ENCODE measurements at regions not wholly inside any gene's neighbourhood (a gene's known extent, or its start where the extent isn't known, plus 50 kb on each side); places are given as distances from the start of the nearest gene placed in this dataset.

GRCh38 chr3:56962206-56962605, 98.3 kb upstream of the SPATA12 start:
- Histone ChIP-seq H3K27ac (ENCODE audit: low read depth, low read length) (no peak overlapping the region), H3K27me3 (ENCODE audit: control insufficient read depth in 3 of 3, insufficient read depth in 3 of 3, low read length in 3 of 3) (no peaks in the 10 kb centered on the region), H3K4me3 (ENCODE audit: low read length in 3 of 3) (no peak overlapping the region), H3K9ac (ENCODE audit: low read depth in 1 of 3, low read length in 3 of 3) (no peak overlapping the region), H3K36me3 (ENCODE audit: control insufficient read depth in 3 of 3, insufficient read depth in 3 of 3, low read length in 3 of 3) (no peaks in the 10 kb centered on the region), H3K9me3 (ENCODE audit: control insufficient read depth in 3 of 3, low read length in 3 of 3) (no peaks in the 10 kb centered on the region), H3K4me1 (ENCODE audit: control insufficient read depth in 3 of 3, insufficient read depth in 3 of 3, low read length in 3 of 3) (no peaks in the 10 kb centered on the region)

GRCh38 chr3:56960234-56960917, 100.1 kb upstream of the SPATA12 start:
- H3K9ac ChIP-seq (ENCODE audit: low read depth in 1 of 3, low read length in 3 of 3) = no peak overlapping the region
- H3K27me3 ChIP-seq (ENCODE audit: control insufficient read depth in 3 of 3, insufficient read depth in 3 of 3, low read length in 3 of 3) = no peaks in the 10 kb centered on the region
- H3K4me3 ChIP-seq (ENCODE audit: low read length in 3 of 3) = no peak overlapping the region
- no peaks in the 10 kb centered on the region for H3K4me1 ChIP-seq (ENCODE audit: control insufficient read depth in 3 of 3, insufficient read depth in 3 of 3, low read length in 3 of 3)
- no peaks in the 10 kb centered on the region for H3K36me3 ChIP-seq (ENCODE audit: control insufficient read depth in 3 of 3, insufficient read depth in 3 of 3, low read length in 3 of 3)
- H3K9me3 ChIP-seq (ENCODE audit: control insufficient read depth in 3 of 3, low read length in 3 of 3) = no peaks in the 10 kb centered on the region
- no peak overlapping the region for H3K27ac ChIP-seq (ENCODE audit: low read depth, low read length)

DNA sequence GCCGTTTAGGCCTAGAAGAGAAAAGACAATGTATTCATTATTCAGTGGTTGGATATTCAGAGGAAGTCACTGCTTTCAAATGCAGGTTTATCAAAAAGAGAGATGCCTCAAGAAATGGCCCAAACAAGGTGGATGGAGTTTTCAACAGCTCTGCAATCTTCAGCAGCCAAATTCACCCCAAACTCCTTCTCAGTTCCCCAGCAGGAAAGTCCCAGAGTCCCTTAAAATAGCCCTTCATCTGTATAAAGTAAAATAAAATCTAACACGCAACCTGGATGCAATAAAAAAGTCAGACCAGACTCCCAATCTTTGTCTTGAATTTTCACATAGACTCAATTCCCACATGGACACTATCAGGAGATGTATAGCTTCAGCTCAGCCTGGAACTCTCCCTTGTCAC, 101.6 kb upstream of the SPATA12 start:
- Histone ChIP-seq H3K27me3 (ENCODE audit: control insufficient read depth in 3 of 3, insufficient read depth in 3 of 3, low read length in 3 of 3) (no peaks in the 10 kb centered on the region), H3K36me3 (ENCODE audit: control insufficient read depth in 3 of 3, insufficient read depth in 3 of 3, low read length in 3 of 3) (no peaks in the 10 kb centered on the region), H3K4me1 (ENCODE audit: control insufficient read depth in 3 of 3, insufficient read depth in 3 of 3, low read length in 3 of 3) (no peaks in the 10 kb centered on the region), H3K9me3 (ENCODE audit: control insufficient read depth in 3 of 3, low read length in 3 of 3) (no peaks in the 10 kb centered on the region), H3K9ac (ENCODE audit: low read depth in 1 of 3, low read length in 3 of 3) (no peak overlapping the region), H3K27ac (ENCODE audit: low read depth, low read length) (no peak overlapping the region), H3K4me3 (ENCODE audit: low read length in 3 of 3) (no peak overlapping the region)

DNA sequence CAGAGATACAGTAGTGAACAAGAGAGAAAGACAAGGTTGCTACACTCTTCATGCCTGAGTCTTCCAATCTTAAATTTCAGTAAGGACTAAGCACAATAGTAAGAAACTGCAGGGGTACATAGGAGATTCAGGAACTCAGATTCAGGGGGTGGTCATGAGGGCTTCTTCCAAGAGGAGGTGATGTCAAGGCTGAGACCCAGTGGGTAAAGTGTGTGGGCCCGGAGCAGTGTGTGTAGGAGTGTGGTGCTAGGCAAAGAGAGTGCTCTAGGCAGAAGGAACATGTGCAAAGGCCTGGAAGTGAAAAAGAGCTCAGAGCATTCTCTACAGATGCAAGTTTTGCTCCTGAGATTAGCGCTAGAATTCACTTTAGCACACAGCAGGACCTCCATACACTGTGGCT, 102.9 kb upstream of the SPATA12 start:
- no peak overlapping the region for H3K4me3 ChIP-seq (ENCODE audit: low read length in 3 of 3)
- no peaks in the 10 kb centered on the region for H3K27me3 ChIP-seq (ENCODE audit: control insufficient read depth in 3 of 3, insufficient read depth in 3 of 3, low read length in 3 of 3)
- no peak overlapping the region for H3K27ac ChIP-seq (ENCODE audit: low read depth, low read length)
- H3K36me3 ChIP-seq (ENCODE audit: control insufficient read depth in 3 of 3, insufficient read depth in 3 of 3, low read length in 3 of 3) = no peaks in the 10 kb centered on the region
- no peaks in the 10 kb centered on the region for H3K4me1 ChIP-seq (ENCODE audit: control insufficient read depth in 3 of 3, insufficient read depth in 3 of 3, low read length in 3 of 3)
- H3K9me3 ChIP-seq (ENCODE audit: control insufficient read depth in 3 of 3, low read length in 3 of 3) = no peaks in the 10 kb centered on the region
- no peak overlapping the region for H3K9ac ChIP-seq (ENCODE audit: low read depth in 1 of 3, low read length in 3 of 3)

DNA sequence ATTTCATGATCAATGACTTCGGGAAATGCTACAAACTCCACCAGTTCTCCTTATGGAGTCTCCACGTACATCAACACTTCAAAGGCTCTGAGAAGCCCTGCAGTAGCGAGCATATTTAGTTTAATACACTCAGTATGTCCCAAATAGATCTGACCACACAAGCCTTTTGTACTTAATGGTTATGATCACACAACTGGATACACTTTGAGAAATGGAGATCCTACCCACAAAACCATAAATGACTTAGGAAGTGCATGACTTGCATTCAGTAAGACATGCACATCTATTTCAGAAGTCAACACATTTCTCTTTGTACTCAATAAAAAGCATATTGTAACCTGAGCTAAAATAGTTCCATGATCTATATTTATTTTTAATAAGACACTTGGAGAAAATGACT, 103.6 kb upstream of the SPATA12 start:
- Histone ChIP-seq H3K4me3 (ENCODE audit: low read length in 3 of 3) (no peak overlapping the region), H3K9me3 (ENCODE audit: control insufficient read depth in 3 of 3, low read length in 3 of 3) (no peaks in the 10 kb centered on the region), H3K9ac (ENCODE audit: low read depth in 1 of 3, low read length in 3 of 3) (no peak overlapping the region), H3K36me3 (ENCODE audit: control insufficient read depth in 3 of 3, insufficient read depth in 3 of 3, low read length in 3 of 3) (no peaks in the 10 kb centered on the region), H3K4me1 (ENCODE audit: control insufficient read depth in 3 of 3, insufficient read depth in 3 of 3, low read length in 3 of 3) (no peaks in the 10 kb centered on the region), H3K27ac (ENCODE audit: low read depth, low read length) (no peak overlapping the region), H3K27me3 (ENCODE audit: control insufficient read depth in 3 of 3, insufficient read depth in 3 of 3, low read length in 3 of 3) (no peaks in the 10 kb centered on the region)

GRCh38 chr3:56955492-56956111, 104.9 kb upstream of the SPATA12 start:
- H3K4me1 ChIP-seq (ENCODE audit: control insufficient read depth in 3 of 3, insufficient read depth in 3 of 3, low read length in 3 of 3) = no peaks in the 10 kb centered on the region
- H3K27me3 ChIP-seq (ENCODE audit: control insufficient read depth in 3 of 3, insufficient read depth in 3 of 3, low read length in 3 of 3) = no peaks in the 10 kb centered on the region
- H3K27ac ChIP-seq (ENCODE audit: low read depth, low read length) = no peak overlapping the region
- no peak overlapping the region for H3K9ac ChIP-seq (ENCODE audit: low read depth in 1 of 3, low read length in 3 of 3)
- H3K4me3 ChIP-seq (ENCODE audit: low read length in 3 of 3) = no peak overlapping the region
- no peaks in the 10 kb centered on the region for H3K36me3 ChIP-seq (ENCODE audit: control insufficient read depth in 3 of 3, insufficient read depth in 3 of 3, low read length in 3 of 3)
- H3K9me3 ChIP-seq (ENCODE audit: control insufficient read depth in 3 of 3, low read length in 3 of 3) = no peaks in the 10 kb centered on the region

- Histone ChIP-seq H3K27me3 (ENCODE audit: control insufficient read depth in 3 of 3, insufficient read depth in 3 of 3, low read length in 3 of 3) (no peaks in the 10 kb centered on the region), H3K4me3 (ENCODE audit: low read length in 3 of 3) (no peak overlapping the region), H3K36me3 (ENCODE audit: control insufficient read depth in 3 of 3, insufficient read depth in 3 of 3, low read length in 3 of 3) (no peaks in the 10 kb centered on the region), H3K27ac (ENCODE audit: low read depth, low read length) (no peak overlapping the region), H3K9ac (ENCODE audit: low read depth in 1 of 3, low read length in 3 of 3) (no peak overlapping the region), H3K9me3 (ENCODE audit: control insufficient read depth in 3 of 3, low read length in 3 of 3) (no peaks in the 10 kb centered on the region), H3K4me1 (ENCODE audit: control insufficient read depth in 3 of 3, insufficient read depth in 3 of 3, low read length in 3 of 3) (no peaks in the 10 kb centered on the region)
Measured at GRCh38 chr3:56954125-56954524, 106.3 kb upstream of the SPATA12 start.

DNA sequence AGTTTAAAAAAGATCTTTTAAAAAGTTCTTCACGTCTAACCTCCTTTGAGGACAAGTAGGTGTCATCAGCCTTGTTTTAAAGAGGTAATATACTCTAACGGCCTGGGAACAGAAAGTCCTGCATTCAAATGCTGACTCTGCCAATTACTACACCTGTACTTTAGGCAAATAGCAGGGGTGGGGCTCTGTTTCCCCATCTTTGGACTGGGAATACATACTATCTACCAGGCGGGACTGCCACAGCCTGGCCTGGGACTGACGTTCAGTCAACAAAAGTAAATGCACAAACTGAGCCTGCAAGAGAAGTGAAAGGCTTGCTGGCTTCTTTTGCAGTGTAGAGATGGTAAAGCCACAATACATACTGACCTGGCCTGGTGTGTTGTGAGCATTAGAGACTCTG, 107.6 kb upstream of the SPATA12 start:
- no peaks in the 10 kb centered on the region for H3K27me3 ChIP-seq (ENCODE audit: control insufficient read depth in 3 of 3, insufficient read depth in 3 of 3, low read length in 3 of 3)
- H3K36me3 ChIP-seq (ENCODE audit: control insufficient read depth in 3 of 3, insufficient read depth in 3 of 3, low read length in 3 of 3) = no peaks in the 10 kb centered on the region
- no peaks in the 10 kb centered on the region for H3K9me3 ChIP-seq (ENCODE audit: control insufficient read depth in 3 of 3, low read length in 3 of 3)
- no peak overlapping the region for H3K4me3 ChIP-seq (ENCODE audit: low read length in 3 of 3)
- H3K27ac ChIP-seq (ENCODE audit: low read depth, low read length) = no peak overlapping the region
- H3K4me1 ChIP-seq (ENCODE audit: control insufficient read depth in 3 of 3, insufficient read depth in 3 of 3, low read length in 3 of 3) = no peaks in the 10 kb centered on the region
- H3K9ac ChIP-seq (ENCODE audit: low read depth in 1 of 3, low read length in 3 of 3) = no peak overlapping the region

- no peaks in the 10 kb centered on the region for H3K27me3 ChIP-seq (ENCODE audit: control insufficient read depth in 3 of 3, insufficient read depth in 3 of 3, low read length in 3 of 3)
- H3K4me3 ChIP-seq (ENCODE audit: low read length in 3 of 3) = no peak overlapping the region
- no peaks in the 10 kb centered on the region for H3K9me3 ChIP-seq (ENCODE audit: control insufficient read depth in 3 of 3, low read length in 3 of 3)
- H3K27ac ChIP-seq (ENCODE audit: low read depth, low read length) = no peak overlapping the region
- no peak overlapping the region for H3K9ac ChIP-seq (ENCODE audit: low read depth in 1 of 3, low read length in 3 of 3)
- no peaks in the 10 kb centered on the region for H3K36me3 ChIP-seq (ENCODE audit: control insufficient read depth in 3 of 3, insufficient read depth in 3 of 3, low read length in 3 of 3)
- no peaks in the 10 kb centered on the region for H3K4me1 ChIP-seq (ENCODE audit: control insufficient read depth in 3 of 3, insufficient read depth in 3 of 3, low read length in 3 of 3)
Measured at GRCh38 chr3:56952061-56952460, 108.4 kb upstream of the SPATA12 start.

DNA sequence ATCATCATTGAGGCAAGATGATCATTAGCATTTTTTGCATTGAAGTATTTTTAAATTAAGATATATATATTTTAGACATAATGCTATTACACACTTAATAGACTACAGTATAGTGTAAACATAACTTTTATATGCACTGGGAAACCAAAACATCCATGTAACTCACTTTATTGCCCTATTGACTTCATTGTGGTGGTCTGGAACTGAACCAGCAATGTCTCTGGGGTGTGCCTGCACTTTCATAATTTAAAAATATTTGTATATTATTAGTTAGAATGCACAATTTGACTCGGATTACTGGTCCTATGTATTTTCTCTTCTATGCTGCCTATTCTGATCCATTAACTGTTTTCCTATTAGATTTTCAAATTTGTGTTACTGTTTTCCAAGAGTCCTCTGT, 109.1 kb upstream of the SPATA12 start:
- H3K4me1 ChIP-seq (ENCODE audit: control insufficient read depth in 3 of 3, insufficient read depth in 3 of 3, low read length in 3 of 3) = no peaks in the 10 kb centered on the region
- H3K4me3 ChIP-seq (ENCODE audit: low read length in 3 of 3) = no peak overlapping the region
- no peaks in the 10 kb centered on the region for H3K36me3 ChIP-seq (ENCODE audit: control insufficient read depth in 3 of 3, insufficient read depth in 3 of 3, low read length in 3 of 3)
- H3K27ac ChIP-seq (ENCODE audit: low read depth, low read length) = no peak overlapping the region
- H3K9ac ChIP-seq (ENCODE audit: low read depth in 1 of 3, low read length in 3 of 3) = no peak overlapping the region
- H3K27me3 ChIP-seq (ENCODE audit: control insufficient read depth in 3 of 3, insufficient read depth in 3 of 3, low read length in 3 of 3) = no peaks in the 10 kb centered on the region
- H3K9me3 ChIP-seq (ENCODE audit: control insufficient read depth in 3 of 3, low read length in 3 of 3) = no peaks in the 10 kb centered on the region

All from skeletal muscle tissue (tissue), 3 donors.